ENCODE measurements at regions not wholly inside any gene's neighbourhood (a gene's known extent, or its start where the extent isn't known, plus 50 kb on each side); places are given as distances from the start of the nearest gene placed in this dataset.

DNA sequence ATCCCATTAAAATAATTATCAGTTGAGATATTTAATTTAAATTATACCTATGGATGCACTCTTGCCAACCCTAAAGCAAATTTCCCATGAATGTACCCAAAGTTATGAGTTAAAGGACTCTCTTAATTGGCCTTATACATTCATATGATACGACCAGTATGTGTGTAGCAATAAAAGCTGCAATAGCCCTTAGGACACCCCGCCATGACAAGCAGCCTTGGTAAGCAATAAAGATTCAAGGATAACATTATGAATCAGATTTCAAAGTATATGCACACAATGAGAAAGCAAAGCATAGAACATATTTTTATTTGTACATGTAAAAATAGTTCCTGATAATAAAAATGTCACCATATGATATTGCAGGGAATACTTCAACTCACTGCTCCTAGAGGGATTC lies 1699.3 kb upstream of the CDH9 start:
- no peak for DNase-seq (ENCODE audit: low spot score)
- Mint-ChIP-seq H3K4me3 (no peak overlapping the region), H3K36me3 (ENCODE audit: low read depth) (no peaks in the 10 kb centered on the region), H3K9me3 (peaks cover 38% of the 10 kb centered on the region), H3K4me1 (ENCODE audit: low read depth) (no peaks in the 10 kb centered on the region), H3K27me3 (ENCODE audit: low read depth) (no peaks in the 10 kb centered on the region), H3K27ac (no peak overlapping the region)

DNA sequence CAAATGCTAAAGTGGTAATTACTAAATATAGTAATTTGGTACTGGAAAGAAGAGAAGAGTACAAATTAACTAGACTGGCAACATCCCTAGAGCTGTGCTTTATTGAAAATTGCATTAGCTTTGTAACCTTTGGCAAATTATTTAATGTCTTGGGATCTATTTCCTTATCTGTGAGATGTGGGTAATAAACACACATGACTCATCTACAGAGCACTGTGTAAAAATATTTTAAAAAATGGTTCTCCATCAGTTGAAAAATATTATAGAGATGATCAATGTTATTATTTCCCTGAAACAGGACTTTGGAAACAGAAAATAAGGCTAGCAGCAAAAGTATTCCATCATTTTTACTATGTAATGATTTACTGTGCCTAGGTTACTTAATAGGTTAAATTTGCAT lies 1698.8 kb upstream of the CDH9 start:
- Mint-ChIP-seq H3K27me3 (ENCODE audit: low read depth) (no peaks in the 10 kb centered on the region), H3K36me3 (ENCODE audit: low read depth) (no peaks in the 10 kb centered on the region), H3K9me3 (peaks cover 38% of the 10 kb centered on the region), H3K27ac (no peak overlapping the region), H3K4me1 (ENCODE audit: low read depth) (no peaks in the 10 kb centered on the region), H3K4me3 (no peak overlapping the region)
- DNase-seq (ENCODE audit: low spot score) = no peak

DNA sequence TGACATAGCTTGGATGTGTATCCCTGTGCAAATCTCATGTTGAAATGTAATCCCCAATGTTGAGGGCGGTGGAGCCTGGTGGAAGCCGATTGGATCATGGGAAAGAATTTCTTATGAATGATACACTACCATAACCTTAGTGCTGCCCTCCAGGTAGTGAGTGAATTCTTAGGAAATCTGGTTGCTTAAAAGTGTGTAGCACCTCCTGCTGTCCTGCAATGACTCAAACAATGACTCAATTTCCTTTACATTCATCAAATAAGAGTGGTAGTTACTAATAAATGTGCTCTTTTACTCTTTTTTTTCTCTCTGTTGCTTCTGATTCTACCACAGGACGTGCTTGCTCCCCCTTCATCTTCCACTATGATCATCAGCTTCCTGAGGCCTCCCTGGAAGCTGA lies 1696.0 kb upstream of the CDH9 start:
- no peak overlapping the region for H3K4me3 Mint-ChIP-seq
- H3K4me1 Mint-ChIP-seq (ENCODE audit: low read depth) = no peaks in the 10 kb centered on the region
- H3K27me3 Mint-ChIP-seq (ENCODE audit: low read depth) = no peaks in the 10 kb centered on the region
- no peak for DNase-seq (ENCODE audit: low spot score)
- no peaks in the 10 kb centered on the region for H3K36me3 Mint-ChIP-seq (ENCODE audit: low read depth)
- no peak overlapping the region for H3K27ac Mint-ChIP-seq
- peaks cover 41% of the 10 kb centered on the region for H3K9me3 Mint-ChIP-seq

DNA sequence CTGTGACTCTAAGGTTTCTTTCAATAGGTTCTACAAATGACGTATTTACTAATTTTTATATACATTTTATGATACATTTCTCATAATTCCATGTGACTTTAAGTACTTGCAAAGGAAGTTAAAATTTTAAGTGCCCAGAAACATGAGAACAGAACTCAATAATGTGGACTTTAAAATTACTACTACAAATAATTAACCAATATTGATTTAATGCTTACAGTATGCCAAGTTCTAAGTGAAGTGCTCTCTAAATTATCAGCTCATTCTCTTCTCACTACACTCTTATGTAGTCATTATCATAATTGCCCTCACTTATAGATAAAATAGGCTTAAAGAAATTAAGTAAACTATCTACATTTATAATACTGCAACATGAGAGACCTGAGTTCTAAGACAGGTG lies 1690.7 kb upstream of the CDH9 start:
- Mint-ChIP-seq H3K36me3 (ENCODE audit: low read depth) (no peaks in the 10 kb centered on the region), H3K4me1 (ENCODE audit: low read depth) (no peaks in the 10 kb centered on the region)

DNA sequence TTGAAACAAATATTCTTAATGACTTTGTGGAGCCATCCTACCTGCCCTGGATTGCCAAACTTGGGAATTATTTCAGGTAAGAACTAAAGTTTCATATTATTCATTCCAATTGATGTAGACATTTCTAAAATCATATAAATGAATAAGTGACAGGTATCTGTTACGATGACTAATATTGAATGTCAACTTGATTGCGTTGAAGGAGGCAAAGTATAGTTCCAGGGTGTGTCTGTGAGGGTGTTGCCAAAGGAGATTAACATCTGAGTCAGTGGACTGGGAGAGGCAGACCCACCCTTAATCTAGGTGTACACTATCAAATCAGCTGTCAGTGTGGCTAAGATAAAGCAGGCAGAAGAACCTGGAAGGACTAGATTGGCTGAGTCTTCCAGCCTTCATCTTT lies 1688.4 kb upstream of the CDH9 start:
- Mint-ChIP-seq H3K4me3 (no peak overlapping the region), H3K27me3 (ENCODE audit: low read depth) (no peaks in the 10 kb centered on the region), H3K4me1 (ENCODE audit: low read depth) (no peaks in the 10 kb centered on the region), H3K9me3 (peaks cover 51% of the 10 kb centered on the region), H3K27ac (no peak overlapping the region), H3K36me3 (ENCODE audit: low read depth) (no peaks in the 10 kb centered on the region)
- DNase-seq (ENCODE audit: low spot score) = no peak

More for the DNA sequence above, 1690.7 kb upstream of the CDH9 start:
- Mint-ChIP-seq H3K4me3 (no peak overlapping the region), H3K9me3 (peaks cover 44% of the 10 kb centered on the region), H3K27me3 (ENCODE audit: low read depth) (no peaks in the 10 kb centered on the region), H3K27ac (no peak overlapping the region)
- no peak for DNase-seq (ENCODE audit: low spot score)

DNA sequence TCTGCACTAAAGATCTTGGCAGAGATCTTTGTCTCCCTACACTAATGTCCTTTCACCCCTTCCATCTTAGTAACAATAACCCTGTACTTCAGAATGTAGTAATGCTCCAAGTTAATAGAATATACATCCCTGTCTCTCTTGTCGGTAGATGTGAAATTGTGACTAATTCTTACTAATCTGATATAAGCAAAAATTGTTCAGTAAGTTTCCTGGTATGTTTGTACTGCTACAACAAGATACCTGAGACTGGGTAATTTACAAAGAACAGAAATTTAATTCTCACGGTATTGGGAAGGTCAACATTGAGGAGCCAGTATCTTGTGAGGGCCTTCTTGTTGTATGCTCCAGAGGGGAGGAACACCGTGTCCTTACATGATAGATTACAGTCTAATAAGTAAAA lies 1686.6 kb upstream of the CDH9 start:
- Mint-ChIP-seq H3K27me3 (ENCODE audit: low read depth) (no peaks in the 10 kb centered on the region), H3K36me3 (ENCODE audit: low read depth) (no peaks in the 10 kb centered on the region), H3K4me3 (no peak overlapping the region), H3K9me3 (peaks cover 41% of the 10 kb centered on the region), H3K4me1 (ENCODE audit: low read depth) (no peaks in the 10 kb centered on the region), H3K27ac (no peak overlapping the region)
- no peak for DNase-seq (ENCODE audit: low spot score)

DNA sequence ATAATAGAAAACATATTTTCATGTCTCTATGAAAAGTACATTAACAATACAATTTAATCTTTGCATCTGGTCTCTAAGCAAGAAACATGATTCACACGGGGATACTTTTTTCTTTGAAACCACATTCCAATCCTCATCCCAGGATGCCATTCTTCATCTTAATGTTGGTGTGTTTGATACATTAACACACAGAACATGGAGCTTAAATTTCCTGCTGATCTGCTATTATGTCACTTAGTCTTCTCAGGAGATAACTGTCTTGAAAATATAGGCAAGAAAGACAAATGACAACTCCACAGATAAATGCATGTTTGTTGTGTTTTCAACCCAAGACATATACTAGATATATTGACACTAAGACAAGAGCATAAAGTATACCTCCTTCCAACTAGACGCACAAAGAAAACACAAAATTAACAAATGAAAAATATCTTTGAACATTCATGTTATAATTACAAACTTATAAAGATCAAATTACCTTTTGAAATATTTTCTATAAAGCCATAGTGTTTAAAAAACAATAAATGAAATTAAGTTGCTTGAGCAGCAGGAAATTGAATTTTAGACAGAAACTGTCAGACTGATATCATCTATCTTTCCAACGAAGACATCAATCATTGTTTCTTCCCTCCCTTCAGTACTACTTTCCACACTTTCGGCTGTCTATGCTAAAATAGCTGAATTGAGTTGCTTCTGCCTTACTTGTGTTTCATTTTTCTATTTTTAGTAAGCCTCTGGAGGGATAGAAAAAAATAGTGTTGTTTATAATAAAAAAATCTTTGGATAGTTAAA lies 1676.7 kb upstream of the CDH9 start:
- no peaks in the 10 kb centered on the region for H3K4me1 Mint-ChIP-seq (ENCODE audit: low read depth)
- no peak overlapping the region for H3K4me3 Mint-ChIP-seq
- no peak for DNase-seq (ENCODE audit: low spot score)

DNA sequence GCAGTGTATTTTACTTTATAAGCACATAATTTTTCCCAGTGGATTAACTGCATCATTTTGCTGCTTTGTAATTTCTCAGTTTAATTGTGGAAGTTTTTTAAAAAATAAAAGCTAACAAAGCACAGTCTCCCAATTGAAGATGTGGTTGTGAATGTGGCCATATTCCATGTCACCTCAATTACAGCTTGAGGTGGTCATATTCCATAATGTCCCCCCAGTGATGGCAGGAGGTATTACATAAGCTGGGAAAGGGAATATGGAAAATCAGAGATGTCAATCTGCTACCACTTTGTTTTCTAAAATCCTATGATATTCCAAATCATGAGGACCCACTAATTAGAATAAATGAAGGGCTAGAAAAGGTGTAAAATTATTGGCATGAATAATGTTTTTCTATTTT lies 1672.0 kb upstream of the CDH9 start:
- no peak overlapping the region for H3K4me3 Mint-ChIP-seq
- no peaks in the 10 kb centered on the region for H3K36me3 Mint-ChIP-seq (ENCODE audit: low read depth)
- H3K27ac Mint-ChIP-seq = no peak overlapping the region
- H3K9me3 Mint-ChIP-seq = peaks cover 36% of the 10 kb centered on the region
- H3K4me1 Mint-ChIP-seq (ENCODE audit: low read depth) = no peaks in the 10 kb centered on the region
- no peaks in the 10 kb centered on the region for H3K27me3 Mint-ChIP-seq (ENCODE audit: low read depth)
- DNase-seq (ENCODE audit: low spot score) = no peak

More for the DNA sequence above, 1676.7 kb upstream of the CDH9 start:
- Mint-ChIP-seq H3K9me3 (peaks cover 20% of the 10 kb centered on the region), H3K27me3 (ENCODE audit: low read depth) (no peaks in the 10 kb centered on the region), H3K27ac (no peak overlapping the region), H3K36me3 (ENCODE audit: low read depth) (no peaks in the 10 kb centered on the region)

DNA sequence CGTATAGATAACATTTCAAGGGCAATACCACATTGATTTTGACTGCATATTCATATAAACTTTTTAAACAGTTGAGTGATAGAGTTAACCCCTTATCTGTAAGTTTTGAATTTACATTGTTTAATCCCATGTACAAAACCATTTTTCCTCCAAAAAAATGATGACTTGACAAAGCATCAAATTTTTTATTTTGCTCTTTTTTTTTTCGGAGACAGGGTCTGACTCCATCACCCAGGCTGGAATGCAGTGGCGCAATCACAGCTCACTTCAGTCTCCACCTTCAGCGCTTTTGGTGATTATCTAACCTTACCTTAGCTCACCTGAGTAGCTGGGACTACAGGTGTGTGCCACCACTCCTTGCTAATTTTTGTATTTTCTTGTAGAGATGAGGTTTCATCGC lies 1670.1 kb upstream of the CDH9 start:
- Mint-ChIP-seq H3K27me3 (ENCODE audit: low read depth) (no peaks in the 10 kb centered on the region), H3K27ac (no peak overlapping the region), H3K9me3 (peaks cover 45% of the 10 kb centered on the region), H3K4me1 (ENCODE audit: low read depth) (no peaks in the 10 kb centered on the region), H3K36me3 (ENCODE audit: low read depth) (no peaks in the 10 kb centered on the region), H3K4me3 (no peak overlapping the region)
- no peak for DNase-seq (ENCODE audit: low spot score)

DNA sequence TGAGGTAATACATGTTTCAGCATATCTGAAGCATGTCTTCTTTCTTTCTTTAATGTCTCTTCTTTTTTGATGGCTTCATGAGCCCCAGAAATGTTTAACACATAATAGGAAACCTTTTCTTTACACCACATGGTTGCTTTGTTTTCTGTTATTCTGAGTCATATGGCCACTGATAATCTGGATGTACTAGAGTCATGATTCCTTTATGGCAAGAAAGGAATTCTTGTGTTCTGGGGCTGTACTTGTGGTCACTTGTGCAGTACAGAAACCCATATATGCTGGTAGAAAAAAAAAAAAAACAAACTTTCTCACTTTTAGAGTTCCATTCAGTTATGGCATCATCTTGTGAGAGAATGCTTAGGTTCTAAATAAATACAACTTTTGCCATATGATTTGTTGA lies 1669.3 kb upstream of the CDH9 start:
- Mint-ChIP-seq H3K9me3 (peaks cover 41% of the 10 kb centered on the region), H3K4me1 (ENCODE audit: low read depth) (no peaks in the 10 kb centered on the region), H3K27ac (no peak overlapping the region), H3K36me3 (ENCODE audit: low read depth) (no peaks in the 10 kb centered on the region), H3K27me3 (ENCODE audit: low read depth) (no peaks in the 10 kb centered on the region), H3K4me3 (no peak overlapping the region)
- no peak for DNase-seq (ENCODE audit: low spot score)

DNA sequence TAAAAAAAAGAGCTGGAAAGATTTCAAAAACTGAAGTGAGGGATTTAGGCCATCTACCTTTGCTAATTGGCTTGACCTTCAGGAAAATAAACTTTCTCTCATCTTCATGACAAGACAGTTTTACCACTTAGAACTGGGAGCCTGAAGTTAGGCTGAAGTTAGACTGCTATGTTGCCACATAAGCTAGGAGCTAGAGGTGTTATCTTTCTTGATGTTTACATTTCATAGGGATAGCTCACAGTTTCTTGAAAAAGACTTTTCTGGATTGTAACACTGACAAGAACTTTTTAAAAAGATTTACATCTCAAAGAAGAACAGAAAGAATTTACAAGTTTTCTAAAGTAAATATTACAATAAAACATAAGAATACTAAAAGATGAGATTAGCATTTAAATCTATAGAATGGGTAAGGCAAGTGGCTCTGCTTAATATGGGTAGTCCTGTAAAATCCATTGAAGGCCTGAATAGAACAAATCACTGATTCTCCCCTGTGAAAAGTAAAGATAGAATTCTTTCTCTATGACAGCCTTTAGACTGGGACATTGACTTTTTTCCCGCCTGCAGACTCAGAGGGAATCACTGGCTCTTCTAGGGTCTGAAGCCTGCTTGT lies 1665.4 kb upstream of the CDH9 start:
- no peak for DNase-seq (ENCODE audit: low spot score)
- no peak overlapping the region for H3K27ac Mint-ChIP-seq
- no peaks in the 10 kb centered on the region for H3K36me3 Mint-ChIP-seq (ENCODE audit: low read depth)
- H3K4me1 Mint-ChIP-seq (ENCODE audit: low read depth) = no peaks in the 10 kb centered on the region
- H3K27me3 Mint-ChIP-seq (ENCODE audit: low read depth) = no peaks in the 10 kb centered on the region
- no peak overlapping the region for H3K4me3 Mint-ChIP-seq
- peaks cover 41% of the 10 kb centered on the region for H3K9me3 Mint-ChIP-seq

DNA sequence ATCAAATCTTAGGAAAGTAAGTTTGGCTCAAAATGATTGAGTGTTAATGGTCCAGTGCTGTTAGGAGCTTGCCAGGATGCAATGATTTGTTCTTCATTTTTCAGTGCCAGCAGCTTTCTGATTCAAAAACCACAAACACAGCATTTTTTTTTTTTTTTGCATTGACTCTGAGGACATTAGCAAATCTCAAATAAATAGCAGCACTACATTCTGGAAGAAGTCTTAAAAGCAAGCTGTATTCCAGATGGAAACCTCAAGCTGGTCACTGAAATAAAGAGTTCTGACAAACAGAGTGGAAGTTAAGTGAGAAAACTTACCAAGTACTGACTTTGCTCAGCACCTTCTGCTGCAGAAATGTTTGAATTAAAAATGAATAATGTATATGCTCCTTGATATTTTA lies 1653.1 kb upstream of the CDH9 start:
- Mint-ChIP-seq H3K9me3 (peaks cover 13% of the 10 kb centered on the region), H3K27me3 (ENCODE audit: low read depth) (no peaks in the 10 kb centered on the region), H3K36me3 (ENCODE audit: low read depth) (no peaks in the 10 kb centered on the region), H3K4me1 (ENCODE audit: low read depth) (no peaks in the 10 kb centered on the region), H3K27ac (no peak overlapping the region), H3K4me3 (no peak overlapping the region)
- DNase-seq (ENCODE audit: low spot score) = no peak

DNA sequence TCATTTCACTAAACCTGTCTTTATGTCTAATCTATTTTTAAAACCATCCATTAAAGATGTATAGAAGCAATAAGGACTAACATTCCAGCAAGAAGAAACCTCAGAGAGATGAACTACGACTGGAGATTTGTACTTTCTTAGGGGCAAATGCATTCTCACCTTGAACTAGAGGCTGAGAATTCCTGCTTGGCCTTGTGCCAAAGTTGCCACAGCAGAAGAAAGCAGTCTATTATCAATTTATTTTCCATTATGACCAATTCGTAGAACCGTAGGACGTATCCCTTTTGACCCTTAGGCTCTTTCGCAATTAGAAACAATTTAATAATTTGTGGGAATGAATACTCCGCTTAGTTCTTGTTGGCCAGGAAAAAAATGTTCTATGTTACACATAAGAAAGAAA lies 1647.4 kb upstream of the CDH9 start:
- Mint-ChIP-seq H3K4me1 (ENCODE audit: low read depth) (no peaks in the 10 kb centered on the region), H3K9me3 (peaks cover 28% of the 10 kb centered on the region), H3K4me3 (no peak overlapping the region), H3K36me3 (ENCODE audit: low read depth) (no peaks in the 10 kb centered on the region), H3K27me3 (ENCODE audit: low read depth) (no peaks in the 10 kb centered on the region), H3K27ac (no peak overlapping the region)
- DNase-seq (ENCODE audit: low spot score) = no peak

DNA sequence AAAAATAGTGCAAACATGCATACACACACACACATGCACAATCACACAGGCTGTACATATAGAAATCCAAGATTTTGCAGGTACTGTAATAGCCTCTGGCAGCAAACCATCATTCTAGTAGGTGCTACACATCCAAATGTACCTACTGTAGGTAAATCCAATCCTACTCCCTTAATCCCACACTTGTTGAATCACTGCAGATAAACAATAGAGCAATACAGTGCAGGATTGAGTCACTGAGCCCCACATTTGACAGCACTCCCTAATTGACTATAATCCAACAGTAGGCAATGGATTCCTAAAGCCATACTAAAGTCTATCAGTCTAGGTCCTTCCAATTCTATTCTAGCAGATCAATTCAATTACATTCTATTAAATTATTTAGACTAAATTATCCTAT lies 1640.5 kb upstream of the CDH9 start:
- Mint-ChIP-seq H3K27ac (no peak overlapping the region), H3K4me1 (ENCODE audit: low read depth) (no peaks in the 10 kb centered on the region), H3K36me3 (ENCODE audit: low read depth) (no peaks in the 10 kb centered on the region), H3K27me3 (ENCODE audit: low read depth) (no peaks in the 10 kb centered on the region), H3K4me3 (no peak overlapping the region), H3K9me3 (peaks cover 24% of the 10 kb centered on the region)
- no peak for DNase-seq (ENCODE audit: low spot score)

DNA sequence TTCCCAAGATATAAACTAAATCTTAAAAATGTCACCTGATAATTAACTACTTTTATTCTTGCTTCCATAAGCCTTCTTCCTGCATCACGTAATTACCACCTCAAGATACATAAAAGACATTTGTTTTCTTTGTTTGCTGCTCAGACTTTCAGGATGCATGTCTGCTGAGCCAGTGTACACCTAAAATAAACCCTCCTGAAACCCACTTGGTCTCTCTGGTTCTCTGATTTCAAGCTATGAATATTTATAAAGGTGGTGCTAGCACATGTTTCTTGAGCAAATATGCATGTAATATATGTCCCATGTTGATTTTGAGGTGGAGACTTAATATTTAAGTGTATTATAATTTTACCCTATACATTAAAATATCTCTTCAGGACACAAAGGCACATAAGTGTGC lies 1627.7 kb upstream of the CDH9 start:
- no peaks in the 10 kb centered on the region for H3K4me1 Mint-ChIP-seq (ENCODE audit: low read depth)
- no peak for DNase-seq (ENCODE audit: low spot score)
- no peaks in the 10 kb centered on the region for H3K27me3 Mint-ChIP-seq (ENCODE audit: low read depth)
- H3K36me3 Mint-ChIP-seq (ENCODE audit: low read depth) = no peaks in the 10 kb centered on the region
- peaks cover 57% of the 10 kb centered on the region for H3K9me3 Mint-ChIP-seq
- no peak overlapping the region for H3K27ac Mint-ChIP-seq
- H3K4me3 Mint-ChIP-seq = no peak overlapping the region
